RPMI7951 (cell line): ENCODE measurements at regions not wholly inside any gene's neighbourhood (a gene's known extent, or its start where the extent isn't known, plus 50 kb on each side); places are given as distances from the start of the nearest gene placed in this dataset.
A peak's percentile ranks its signal among the peaks of the same experiment; 100 is the strongest.
"Not testable (repeated sequence)": the region's sequence is repeated elsewhere in the genome, so short reads cannot be mapped to it uniquely, and the experiment has no call there.

Experiments
- DNase-seq: peaks from one replicate; pipeline ENCODE4 v3.0.0-alpha.2; 2012; ENCODE audit warnings: low read depth

GRCh38 chr17:21470422-21470821 is 94.3 kb downstream of the KCNJ12 start:
- not testable (repeated sequence) for DNase-seq

- DNase-seq = no peak
Measured at GRCh38 chr17:21470861-21471260, 94.7 kb downstream of the KCNJ12 start.

- no peak for DNase-seq
Measured at GRCh38 chr17:21474815-21475214, 98.7 kb downstream of the KCNJ12 start.

GRCh38 chr17:21475571-21475970 is 99.4 kb downstream of the KCNJ12 start:
- DNase-seq = no peak

GRCh38 chr17:21476867-21477266 is 100.7 kb downstream of the KCNJ12 start:
- DNase-seq = no peak

GRCh38 chr17:21482189-21482865 is 106.2 kb downstream of the KCNJ12 start:
- DNase-seq = no peak

GRCh38 chr17:21488043-21488442 is 111.9 kb downstream of the KCNJ12 start:
- DNase-seq = not testable (repeated sequence)

- DNase-seq = no peak
Measured at GRCh38 chr17:21493993-21494392, 117.8 kb downstream of the KCNJ12 start.

GRCh38 chr17:21495281-21495680 is 119.1 kb downstream of the KCNJ12 start:
- DNase-seq = no peak

- no peak for DNase-seq
Measured at GRCh38 chr17:21500064-21500463, 123.9 kb downstream of the KCNJ12 start.

- DNase-seq = not testable (repeated sequence)
Measured at GRCh38 chr17:21501927-21502700, 126.0 kb downstream of the KCNJ12 start.

GRCh38 chr17:21505819-21506815 is 130.0 kb downstream of the KCNJ12 start:
- no peak for DNase-seq

- DNase-seq = not testable (repeated sequence)
Measured at GRCh38 chr17:21507806-21508205, 131.6 kb downstream of the KCNJ12 start.

- DNase-seq = no peak
Measured at GRCh38 chr17:21508211-21508610, 132.1 kb downstream of the KCNJ12 start.

GRCh38 chr17:21509356-21509755 is 133.2 kb downstream of the KCNJ12 start:
- not testable (repeated sequence) for DNase-seq

GRCh38 chr17:21510686-21511362 is 134.7 kb downstream of the KCNJ12 start:
- DNase-seq = peak; percentile 13

- DNase-seq = peak; percentile 80
Measured at GRCh38 chr17:21511363-21512195, 135.4 kb downstream of the KCNJ12 start.

- DNase-seq = no peak
Measured at GRCh38 chr17:21512307-21513011, 136.3 kb downstream of the KCNJ12 start.

- peak; percentile 54 for DNase-seq
Measured at GRCh38 chr17:21513012-21513570, 136.9 kb downstream of the KCNJ12 start.
